HEK293 (cell line): ENCODE measurements at regions not wholly inside any gene's neighbourhood (a gene's known extent, or its start where the extent isn't known, plus 50 kb on each side); places are given as distances from the start of the nearest gene placed in this dataset.

ENCODE experiments used
- CTCF ChIA-PET: fragments of 350-600 bp; formaldehyde crosslinking; extraction: SDS; loops from one replicate; lab custom pipeline; 2021; ENCODE audit warnings: antibody characterized with exemption; lab: Yijun Ruan, JAX
- POLR2A ChIA-PET: fragments of 300-600 bp; formaldehyde crosslinking; extraction: SDS; loops from one replicate; lab custom pipeline; 2020; ENCODE audit warnings: antibody characterized with exemption, inconsistent platforms; lab: Yijun Ruan, JAX
- H3K27ac ChIP-seq: fragments of 200-500 bp; sonication (Bioruptor generic); 2 replicates; pipeline ENCODE4 v1.5.1; 2014; ENCODE audit warnings: low read depth, low read length, control low read depth, inconsistent platforms; ENCODE audit errors: extremely low read depth
- H3K36me3 ChIP-seq, 2 experiments: fragments of 200-500 bp in 1 of 2; sonication (Bioruptor generic) in 1 of 2; 1 replicate in 1 of 2; 2 replicates in 1 of 2; pipeline ENCODE4 v1.5.1; 2014 to 2017; ENCODE audit warnings: inconsistent platforms in 2 of 2, low read length in 2 of 2; ENCODE audit not compliant: control insufficient read depth in 2 of 2, insufficient read depth in 1 of 2
- H3K4me1 ChIP-seq: fragments of 200-500 bp; sonication (Bioruptor generic); 2 replicates; pipeline ENCODE4 v1.5.1; 2014; ENCODE audit warnings: mild to moderate bottlenecking, low read length, inconsistent platforms; ENCODE audit not compliant: control insufficient read depth, insufficient read depth
- H3K4me3 ChIP-seq: 2 replicates; pipeline ENCODE4 v1.5.1; 2011; ENCODE audit warnings: low read depth, mild to moderate bottlenecking, control low read depth, low read length, moderate library complexity
- H3K9me3 ChIP-seq: fragments of 200-500 bp; sonication (Bioruptor generic); 2 replicates; pipeline ENCODE4 v1.5.1; 2014; ENCODE audit warnings: low read depth, low read length, inconsistent platforms; ENCODE audit not compliant: control insufficient read depth, insufficient read depth
- GFI1B ChIP-seq: fragments of 450-650 bp; formaldehyde crosslinking; IDR thresholded peaks from 2 replicates; pipeline ENCODE4 v1.5.1; 2016; ENCODE audit warnings: missing biosample characterization, missing genetic modification characterization
- HOXA7 ChIP-seq: sonication (generic); formaldehyde crosslinking; IDR thresholded peaks from 2 replicates; pipeline ENCODE4 v1.8.1; 2022; ENCODE audit warnings: missing genetic modification reagents, borderline replicate concordance
- INSM2 ChIP-seq: fragments of 450-650 bp; formaldehyde crosslinking; IDR thresholded peaks from 2 replicates; pipeline ENCODE4 v1.5.1; 2016; ENCODE audit warnings: missing biosample characterization, missing genetic modification characterization
- PATZ1 ChIP-seq: fragments of 450-650 bp; formaldehyde crosslinking; IDR thresholded peaks from 2 replicates; pipeline ENCODE4 v1.5.1; 2016; ENCODE audit warnings: missing biosample characterization, missing genetic modification characterization
- PRDM1 ChIP-seq: fragments of 450-650 bp; formaldehyde crosslinking; IDR thresholded peaks from 2 replicates; pipeline ENCODE4; 2016; ENCODE audit warnings: missing biosample characterization, missing genetic modification characterization
- PRDM6 ChIP-seq: fragments of 450-650 bp; formaldehyde crosslinking; IDR thresholded peaks from 2 replicates; pipeline ENCODE4 v1.5.1; 2017; ENCODE audit warnings: missing biosample characterization, missing genetic modification characterization
- ZEB2 ChIP-seq: fragments of 450-650 bp; formaldehyde crosslinking; IDR thresholded peaks from 2 replicates; pipeline ENCODE4 v1.5.1; 2016; ENCODE audit warnings: missing biosample characterization, missing genetic modification characterization
- ZNF10 ChIP-seq: fragments of 450-650 bp; formaldehyde crosslinking; IDR thresholded peaks from 2 replicates; pipeline ENCODE4 v1.5.1; 2017; ENCODE audit warnings: missing biosample characterization, missing genetic modification characterization
- ZNF324 ChIP-seq: fragments of 450-650 bp; formaldehyde crosslinking; IDR thresholded peaks from 2 replicates; pipeline ENCODE4 v1.5.1; 2016; ENCODE audit warnings: missing biosample characterization, missing genetic modification characterization
- ZNF341 ChIP-seq: fragments of 450-650 bp; formaldehyde crosslinking; IDR thresholded peaks from 2 replicates; pipeline ENCODE4; 2016; ENCODE audit warnings: low read depth, missing biosample characterization, missing genetic modification characterization
- ZNF354C ChIP-seq: fragments of 450-650 bp; formaldehyde crosslinking; IDR thresholded peaks from 2 replicates; pipeline ENCODE4 v1.5.1; 2016; ENCODE audit warnings: missing biosample characterization, missing genetic modification characterization, low read depth, borderline replicate concordance
- ZNF366 ChIP-seq: fragments of 450-650 bp; formaldehyde crosslinking; conservative IDR thresholded peaks from 2 replicates; pipeline ENCODE4 v1.5.1; 2016; ENCODE audit warnings: missing biosample characterization, missing genetic modification characterization
- ZNF692 ChIP-seq: fragments of 450-650 bp; formaldehyde crosslinking; IDR thresholded peaks from 2 replicates; pipeline ENCODE4 v1.5.1; 2016; ENCODE audit warnings: missing biosample characterization, missing genetic modification characterization
- ZNF701 ChIP-seq: fragments of 450-650 bp; formaldehyde crosslinking; IDR thresholded peaks from 2 replicates; pipeline ENCODE4 v1.5.1; 2016; ENCODE audit warnings: missing biosample characterization, missing genetic modification characterization
- ZNF76 ChIP-seq: fragments of 450-650 bp; formaldehyde crosslinking; IDR thresholded peaks from 2 replicates; pipeline ENCODE4; 2016; ENCODE audit warnings: low read depth, missing biosample characterization, missing genetic modification characterization, borderline replicate concordance
- ZXDB ChIP-seq: fragments of 450-650 bp; formaldehyde crosslinking; IDR thresholded peaks from 2 replicates; pipeline ENCODE4 v1.5.1; 2016; ENCODE audit warnings: missing biosample characterization, missing genetic modification characterization
- TF ChIP-seq, protein P1 (sequence below): fragments of 450-650 bp; formaldehyde crosslinking; IDR thresholded peaks from 2 replicates; pipeline ENCODE4 v1.5.1; 2016; ENCODE audit warnings: missing biosample characterization, missing genetic modification characterization

DNA sequence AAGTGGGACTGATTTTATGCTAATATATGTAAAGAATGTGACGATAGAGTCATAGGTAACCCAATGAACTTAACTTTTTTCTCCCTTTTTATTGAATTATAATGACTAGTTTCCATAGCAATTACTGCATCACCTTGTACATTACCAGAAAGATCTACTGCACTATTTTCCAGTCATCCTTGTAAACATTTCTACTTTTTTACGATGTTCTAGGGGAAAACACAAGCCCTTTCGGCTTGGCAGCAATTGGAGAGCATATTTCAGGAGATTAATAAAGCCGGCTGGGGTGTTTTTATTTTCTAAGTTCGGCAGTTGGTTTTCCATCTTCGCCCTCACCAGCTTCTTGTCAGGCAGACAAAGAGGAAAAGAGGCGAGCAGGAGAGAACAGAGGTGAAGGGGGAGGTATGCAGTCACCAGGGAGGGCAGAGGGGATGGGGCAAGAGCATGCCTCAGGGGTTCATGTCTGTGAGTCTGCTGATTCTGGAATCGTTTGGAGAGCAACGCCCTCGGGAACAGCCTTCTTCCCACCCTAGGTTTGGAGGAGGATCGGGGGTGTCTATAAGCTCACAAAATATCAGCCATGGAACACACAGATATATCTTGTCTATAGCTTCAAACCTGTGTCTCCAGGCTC lies 476.4 kb downstream of the MIAT start:
- no peaks in the 10 kb centered on the region for H3K4me1 ChIP-seq
- TF ChIP-seq ZEB2 (tag by site-specific recombination) (no peak), ZXDB (tag by site-specific recombination) (no peak), ZNF10 (tag by site-specific recombination) (no peak), ZNF701 (no peak)
- TF ChIP-seq, protein P1, sequence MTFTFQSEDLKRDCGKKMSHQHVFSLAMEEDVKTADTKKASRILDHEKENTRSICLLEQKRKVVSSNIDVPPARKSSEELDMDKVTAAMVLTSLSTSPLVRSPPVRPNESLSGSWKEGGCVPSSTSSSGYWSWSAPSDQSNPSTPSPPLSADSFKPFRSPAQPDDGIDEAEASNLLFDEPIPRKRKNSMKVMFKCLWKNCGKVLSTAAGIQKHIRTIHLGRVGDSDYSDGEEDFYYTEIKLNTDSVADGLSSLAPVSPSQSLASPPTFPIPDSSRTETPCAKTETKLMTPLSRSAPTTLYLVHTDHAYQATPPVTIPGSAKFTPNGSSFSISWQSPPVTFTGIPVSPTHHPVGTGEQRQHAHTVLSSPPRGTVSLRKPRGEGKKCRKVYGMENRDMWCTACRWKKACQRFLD (tag by site-specific recombination), result no peak
- no peaks in the 10 kb centered on the region for H3K9me3 ChIP-seq
- no peak overlapping the region for H3K4me3 ChIP-seq
- no peak overlapping the region for H3K27ac ChIP-seq
- CTCF ChIA-PET, result interaction anchor here (0.5 to 1.2 kb wide), 4 partner anchors 9 to 105 kb away, joined by 3 to 4 read pairs (median 4); no protein-coding TSS in a partner anchor
- POLR2A ChIA-PET, result interaction anchor here (0.8 to 1.5 kb wide), 6 partner anchors 10 to 30 kb away, joined by 3 to 5 read pairs (median 3); no protein-coding TSS in a partner anchor
- no peaks in the 10 kb centered on the region for H3K36me3 ChIP-seq

DNA sequence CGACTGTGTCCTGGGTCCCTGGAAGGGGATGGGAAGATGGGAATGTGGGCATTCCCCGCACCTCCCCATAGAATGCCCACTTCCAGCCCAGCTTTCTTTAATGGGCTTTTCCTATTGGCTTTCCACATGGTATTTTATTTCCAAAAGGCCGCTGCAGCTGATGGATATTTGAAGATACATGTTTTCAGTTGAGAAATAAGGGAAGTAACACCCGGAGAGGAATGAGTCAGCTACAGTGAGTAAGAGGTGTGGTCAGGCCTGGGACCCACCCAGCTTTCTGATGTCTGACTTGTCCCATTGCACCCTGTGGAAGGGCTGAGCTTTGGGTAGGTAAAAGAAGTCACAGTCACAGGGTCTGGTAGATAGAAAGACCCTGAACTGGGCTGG lies 476.9 kb downstream of the MIAT start:
- ChIA-PET CTCF (interaction anchor here (0.5 to 1.2 kb wide), 5 partner anchors 9 to 105 kb away, joined by 3 to 4 read pairs (median 4); no protein-coding TSS in a partner anchor), POLR2A (interaction anchor here (0.8 to 1.5 kb wide), 6 partner anchors 11 to 30 kb away, joined by 3 to 5 read pairs (median 3); no protein-coding TSS in a partner anchor)
- Histone ChIP-seq H3K4me3 (no peak overlapping the region), H3K9me3 (no peaks in the 10 kb centered on the region), H3K4me1 (no peaks in the 10 kb centered on the region), H3K27ac (no peak overlapping the region), H3K36me3 (no peaks in the 10 kb centered on the region)
- TF ChIP-seq HOXA7 (CRISPR knock-in tag), result no peak
- TF ChIP-seq PATZ1 (tag by site-specific recombination), result no peak
- TF ChIP-seq ZNF701, result no peak
- TF ChIP-seq ZNF692 (tag by site-specific recombination), result 0 out of 2 replicates have a peak, but pooled peaks have one; percentile 14
- peak; percentile 70 for TF ChIP-seq ZNF341 (tag by site-specific recombination)

GRCh38 chr22:27135031-27135981 lies 477.9 kb downstream of the MIAT start:
- POLR2A ChIA-PET, result interaction anchor here (0.9 to 1.5 kb wide), 2 partner anchors 11 to 29 kb away, joined by 3 to 5 read pairs; no protein-coding TSS in a partner anchor
- Histone ChIP-seq H3K9me3 (no peaks in the 10 kb centered on the region), H3K4me1 (no peaks in the 10 kb centered on the region), H3K36me3 (no peaks in the 10 kb centered on the region), H3K4me3 (no peak overlapping the region), H3K27ac (no peak overlapping the region)
- CTCF ChIA-PET, result interaction anchor here (0.7 to 1.5 kb wide), 3 partner anchors 14 to 31 kb away, joined by 3 to 4 read pairs (median 3); no protein-coding TSS in a partner anchor
- TF ChIP-seq ZNF366, result peak; percentile 42; the same call in 1 of the 2 replicates
- TF ChIP-seq ZNF354C (tag by site-specific recombination), result no peak
- TF ChIP-seq GFI1B (tag by site-specific recombination), result no peak
- no peak for TF ChIP-seq INSM2 (tag by site-specific recombination)
- peak; percentile 20; the same call in 1 of the 2 replicates for TF ChIP-seq ZNF341 (tag by site-specific recombination)
- TF ChIP-seq ZNF76 (tag by site-specific recombination), result no peak
- no peak for TF ChIP-seq ZNF324 (tag by site-specific recombination)
- no peak for TF ChIP-seq ZNF692 (tag by site-specific recombination)
- no peak for TF ChIP-seq ZEB2 (tag by site-specific recombination)
- TF ChIP-seq PRDM6 (tag by site-specific recombination), result no peak
- peak; percentile 75 for TF ChIP-seq PRDM1 (tag by site-specific recombination)
